OCI-LY1 (cell line): ENCODE measurements at regions not wholly inside any gene's neighbourhood (a gene's known extent, or its start where the extent isn't known, plus 50 kb on each side); places are given as distances from the start of the nearest gene placed in this dataset.

Experiments used
- H2AFZ ChIP-seq: fragments of 200-600 bp; sonication (generic), shearing (Covaris generic); 2 replicates; pipeline ENCODE4 v1.6.0; 2014; ENCODE audit warnings: antibody characterized with exemption, mild to moderate bottlenecking, low read length
- H3F3A ChIP-seq: fragments of 200-600 bp; sonication (generic), shearing (Covaris generic); 2 replicates; pipeline ENCODE4 v1.6.0; 2014; ENCODE audit warnings: mild to moderate bottlenecking, antibody characterized with exemption, low read length, moderate library complexity; ENCODE audit not compliant: insufficient read depth
- H3K27ac ChIP-seq: fragments of 200-600 bp; sonication (generic); 2 replicates; pipeline ENCODE4 v1.5.1; 2014; ENCODE audit warnings: low read length, mixed run types, mild to moderate bottlenecking, low read depth; ENCODE audit not compliant: poor library complexity, severe bottlenecking
- H3K27me3 ChIP-seq: fragments of 200-600 bp; sonication (generic); 2 replicates; pipeline ENCODE4 v1.6.0; 2014; ENCODE audit warnings: antibody characterized with exemption, mild to moderate bottlenecking, low read length, moderate library complexity; ENCODE audit not compliant: insufficient read depth
- H3K36me3 ChIP-seq: fragments of 200-600 bp; sonication (generic); 2 replicates; pipeline ENCODE4 v1.6.1; 2014; ENCODE audit warnings: mild to moderate bottlenecking, antibody characterized with exemption, low read length, moderate library complexity, mixed read lengths; ENCODE audit not compliant: insufficient read depth
- H3K4me1 ChIP-seq: fragments of 200-600 bp; sonication (generic); 2 replicates; pipeline ENCODE4 v1.5.1; 2014; ENCODE audit warnings: mild to moderate bottlenecking, low read length, moderate library complexity; ENCODE audit not compliant: insufficient read depth, severe bottlenecking
- H3K4me2 ChIP-seq: fragments of 200-600 bp; sonication (generic), shearing (Covaris generic); 2 replicates; pipeline ENCODE4 v1.6.1; 2014; ENCODE audit warnings: low read length
- H3K4me3 ChIP-seq: fragments of 200-600 bp; sonication (generic); 2 replicates; pipeline ENCODE4 v1.5.1; 2014; ENCODE audit warnings: low read length, low read depth, mild to moderate bottlenecking, mixed read lengths; ENCODE audit not compliant: poor library complexity, severe bottlenecking
- H3K79me2 ChIP-seq: fragments of 200-600 bp; shearing (Covaris generic); 2 replicates; pipeline ENCODE4 v1.6.1; 2016; ENCODE audit warnings: mixed run types, low read length, mixed read lengths; ENCODE audit not compliant: insufficient read depth
- H3K9ac ChIP-seq: fragments of 200-600 bp; sonication (generic), shearing (Covaris generic); 2 replicates; pipeline ENCODE4 v1.6.1; 2014; ENCODE audit warnings: mild to moderate bottlenecking, low read length, mixed read lengths
- H3K9me2 ChIP-seq: fragments of 200-600 bp; sonication (generic), shearing (Covaris generic); 2 replicates; pipeline ENCODE4 v1.6.1; 2014; ENCODE audit warnings: low read depth, mild to moderate bottlenecking, low read length, mixed read lengths
- H3K9me3 ChIP-seq: fragments of 200-600 bp; shearing (Covaris generic); 2 replicates; pipeline ENCODE4 v1.6.1; 2014; ENCODE audit warnings: low read length, mixed read lengths
- H4K20me1 ChIP-seq: fragments of 200-600 bp; sonication (generic), shearing (Covaris generic); 2 replicates; pipeline ENCODE4 v1.6.0; 2016; ENCODE audit warnings: mild to moderate bottlenecking, low read length; ENCODE audit not compliant: insufficient read depth
- CTCF ChIP-seq: fragments of 200-600 bp; sonication (generic), shearing (Covaris generic); IDR thresholded peaks from 2 replicates; pipeline ENCODE4 v1.5.1; 2017; ENCODE audit warnings: mild to moderate bottlenecking, antibody characterized with exemption, low read length, moderate library complexity, mixed read lengths
- EZH2 ChIP-seq: fragments of 200-600 bp; sonication (generic), shearing (Covaris generic); IDR thresholded peaks from 2 replicates; pipeline ENCODE4 v1.8.0; 2017; ENCODE audit warnings: borderline replicate concordance, mixed run types, mild to moderate bottlenecking, antibody characterized with exemption, low read length, moderate library complexity, mixed read lengths

- no peak overlapping the region for H2AFZ ChIP-seq
- H3K27ac ChIP-seq: no peak overlapping the region
- H3K9ac ChIP-seq: no peak overlapping the region
- H3K9me2 ChIP-seq: no peaks in the 10 kb centered on the region
- H3K4me1 ChIP-seq: no peaks in the 10 kb centered on the region
- H3K79me2 ChIP-seq: no peaks in the 10 kb centered on the region
- no peaks in the 10 kb centered on the region; the same call in 1 of the 2 replicates for H4K20me1 ChIP-seq
- no peaks in the 10 kb centered on the region for H3K9me3 ChIP-seq
- no peaks in the 10 kb centered on the region for H3F3A ChIP-seq
- H3K4me3 ChIP-seq: no peak overlapping the region
- no peak for TF ChIP-seq EZH2
- no peak for TF ChIP-seq CTCF
- no peaks in the 10 kb centered on the region for H3K27me3 ChIP-seq
- H3K36me3 ChIP-seq: no peaks in the 10 kb centered on the region
- H3K4me2 ChIP-seq: no peak overlapping the region
Measured at GRCh38 chr6:97423190-97423589, 140.2 kb upstream of the MMS22L start.

DNA sequence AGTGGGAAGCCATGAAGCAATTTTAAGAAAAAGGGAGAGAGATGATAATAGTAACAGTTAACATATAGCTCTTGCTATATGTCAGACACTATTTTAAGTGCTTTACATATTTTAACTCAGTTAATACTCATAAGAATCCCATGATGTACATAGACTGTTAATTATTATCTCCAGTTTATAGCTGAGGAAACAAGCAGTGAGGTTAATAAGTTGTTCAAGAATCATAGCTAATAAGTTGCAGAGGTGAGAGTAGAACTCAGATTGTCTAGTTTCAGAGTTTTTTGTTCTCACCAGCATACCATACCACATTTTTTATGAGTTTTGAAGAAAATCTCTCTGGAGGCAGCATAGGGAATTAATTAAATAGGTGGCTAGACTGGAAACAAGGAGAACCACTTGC lies 144.6 kb upstream of the MMS22L start:
- TF ChIP-seq CTCF: no peak
- TF ChIP-seq EZH2: no peak
- Histone ChIP-seq H3K79me2 (no peaks in the 10 kb centered on the region), H3K9me3 (no peaks in the 10 kb centered on the region), H3K27me3 (no peaks in the 10 kb centered on the region), H3K36me3 (no peaks in the 10 kb centered on the region), H3K4me1 (no peaks in the 10 kb centered on the region), H3K27ac (no peak overlapping the region), H3K4me2 (no peak overlapping the region), H4K20me1 (no peaks in the 10 kb centered on the region; the same call in 1 of the 2 replicates), H2AFZ (no peak overlapping the region), H3K9ac (no peak overlapping the region), H3F3A (no peaks in the 10 kb centered on the region), H3K9me2 (no peaks in the 10 kb centered on the region), H3K4me3 (no peak overlapping the region)

- Histone ChIP-seq H3K4me2 (no peak overlapping the region), H3K4me1 (no peaks in the 10 kb centered on the region), H3K79me2 (no peaks in the 10 kb centered on the region), H3K9me3 (no peaks in the 10 kb centered on the region), H3K36me3 (no peaks in the 10 kb centered on the region), H3K27me3 (no peaks in the 10 kb centered on the region), H4K20me1 (no peaks in the 10 kb centered on the region), H3F3A (no peaks in the 10 kb centered on the region), H3K9ac (no peak overlapping the region), H3K9me2 (no peaks in the 10 kb centered on the region), H3K27ac (no peak overlapping the region), H2AFZ (no peak overlapping the region), H3K4me3 (no peak overlapping the region)
- TF ChIP-seq CTCF: peak; percentile 85
- no peak for TF ChIP-seq EZH2
Measured at GRCh38 chr6:97437087-97437486, 154.1 kb upstream of the MMS22L start.
